Thoracic aorta (tissue), 2 donors: ENCODE measurements at regions not wholly inside any gene's neighbourhood (a gene's known extent, or its start where the extent isn't known, plus 50 kb on each side); places are given as distances from the start of the nearest gene placed in this dataset.
A peak's percentile ranks its signal among the peaks of the same experiment; 100 is the strongest.

Experiments
- ATAC-seq: fragments of 150-250 bp; one replicate; pipeline ENCODE4 v1.8.0; 2017; ENCODE audit warnings: low read depth; ENCODE audit not compliant: insufficient number of reproducible peaks, low FRiP score
- DNase-seq: peaks from one replicate; pipeline ENCODE4 v3.0.0-alpha.2; 2020; ENCODE audit warnings: low spot score
- H3K27ac ChIP-seq, 2 donors: fragments of 200-600 bp; sonication (generic); 1 replicate in 1 of 2; 2 replicates in 1 of 2; pipeline ENCODE4 v1.5.1; 2016; ENCODE audit warnings: mild to moderate bottlenecking in 2 of 2, moderate library complexity in 2 of 2
- H3K27me3 ChIP-seq: fragments of 200-600 bp; sonication (generic); replicated peaks from 2 replicates; pipeline ENCODE4 v1.6.0; 2016; ENCODE audit warnings: mild to moderate bottlenecking; ENCODE audit not compliant: insufficient read depth
- H3K36me3 ChIP-seq: fragments of 200-600 bp; sonication (generic); one replicate; pipeline ENCODE4 v1.5.1; 2016
- H3K4me1 ChIP-seq, 2 donors: fragments of 200-600 bp; sonication (generic); 1 replicate in 1 of 2; 2 replicates in 1 of 2; pipeline versions ENCODE4 v1.5.1 to v1.6.0; 2016; ENCODE audit warnings: low read depth in 2 of 2, mild to moderate bottlenecking in 1 of 2; ENCODE audit not compliant: control insufficient read depth in 1 of 2
- H3K4me3 ChIP-seq: fragments of 200-600 bp; sonication (generic); 2 replicates; pipeline ENCODE4 v1.5.1; 2016; ENCODE audit warnings: mild to moderate bottlenecking
- H3K9me3 ChIP-seq: fragments of 200-600 bp; sonication (generic); 2 replicates; pipeline ENCODE4 v1.5.1; 2016
- CTCF ChIP-seq: fragments of 200-600 bp; sonication (generic); IDR thresholded peaks from one replicate; pipeline ENCODE4 v1.5.1; 2019; ENCODE audit warnings: antibody characterized with exemption

GRCh38 chr2:237229905-237230304 lies 144.2 kb downstream of the COPS8 start:
- no peak for TF ChIP-seq CTCF
- DNase-seq (no peak), ATAC-seq (no peak)
- Histone ChIP-seq H3K27me3 (no peaks in the 10 kb centered on the region), H3K4me3 (no peak overlapping the region), H3K9me3 (no peaks in the 10 kb centered on the region), H3K36me3 (no peaks in the 10 kb centered on the region), H3K27ac (no peak overlapping the region), H3K4me1 (peaks cover 0 to 34% of the 10 kb centered on the region in 2 donors)

- no peak overlapping the region for H3K27ac ChIP-seq
- DNase-seq: no peak
- peaks cover 0 to 38% of the 10 kb centered on the region in 2 donors for H3K4me1 ChIP-seq
- no peak for ATAC-seq
- no peak for TF ChIP-seq CTCF
- H3K9me3 ChIP-seq: no peaks in the 10 kb centered on the region
- H3K4me3 ChIP-seq: no peak overlapping the region
- no peaks in the 10 kb centered on the region for H3K27me3 ChIP-seq
- no peaks in the 10 kb centered on the region for H3K36me3 ChIP-seq
Measured at GRCh38 chr2:237230355-237230754, 144.7 kb downstream of the COPS8 start.

- H3K4me1 ChIP-seq: peaks cover 0 to 48% of the 10 kb centered on the region in 2 donors
- no peak overlapping the region for H3K4me3 ChIP-seq
- H3K27me3 ChIP-seq: no peaks in the 10 kb centered on the region
- DNase-seq: no peak
- TF ChIP-seq CTCF: no peak
- no peak for ATAC-seq
- H3K36me3 ChIP-seq: no peaks in the 10 kb centered on the region
- no peaks in the 10 kb centered on the region for H3K9me3 ChIP-seq
- no peak overlapping the region for H3K27ac ChIP-seq
Measured at GRCh38 chr2:237231593-237231992, 145.9 kb downstream of the COPS8 start.

- TF ChIP-seq CTCF: no peak
- no peak for ATAC-seq
- Histone ChIP-seq H3K9me3 (no peaks in the 10 kb centered on the region), H3K27ac (peak overlapping the region in 1 of 2 donors; percentile 3), H3K4me1 (peaks cover 0 to 48% of the 10 kb centered on the region in 2 donors), H3K4me3 (no peak overlapping the region), H3K27me3 (no peaks in the 10 kb centered on the region), H3K36me3 (no peaks in the 10 kb centered on the region)
- DNase-seq: no peak
Measured at GRCh38 chr2:237232166-237232565, 146.5 kb downstream of the COPS8 start.

- DNase-seq: no peak
- no peak for TF ChIP-seq CTCF
- ATAC-seq: no peak
- Histone ChIP-seq H3K27ac (peak overlapping the region in 1 of 2 donors; percentile 23), H3K4me1 (peaks cover 0 to 48% of the 10 kb centered on the region in 2 donors), H3K9me3 (no peaks in the 10 kb centered on the region), H3K27me3 (no peaks in the 10 kb centered on the region), H3K36me3 (no peaks in the 10 kb centered on the region), H3K4me3 (no peak overlapping the region)
Measured at GRCh38 chr2:237234268-237234667, 148.6 kb downstream of the COPS8 start.
